ENCODE measurements at regions not wholly inside any gene's neighbourhood (a gene's known extent, or its start where the extent isn't known, plus 50 kb on each side); places are given as distances from the start of the nearest gene placed in this dataset.

DNA sequence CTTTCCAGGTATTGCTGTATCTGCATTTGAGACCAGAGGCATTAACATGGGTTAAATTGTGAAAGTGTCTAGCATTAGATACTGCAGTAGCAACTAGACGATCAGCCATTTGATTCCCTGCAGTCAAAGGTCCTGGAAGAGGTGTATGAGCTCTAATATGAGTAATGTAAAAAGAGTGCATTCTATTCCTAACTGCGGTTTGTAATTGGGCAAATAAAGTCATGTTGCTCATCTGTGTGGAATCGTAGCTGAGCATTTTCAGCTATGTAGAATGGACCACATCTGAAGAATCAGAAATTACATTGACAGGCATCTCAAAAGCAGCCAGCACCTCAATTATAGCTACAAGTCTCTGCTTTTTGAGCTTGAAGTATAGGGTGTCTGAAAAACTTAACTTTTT lies 157.6 kb downstream of the ZNF518B start:
- Histone ChIP-seq H3K9me2 (ENCODE audit: insufficient read depth) (no peaks in the 10 kb centered on the region), H3K36me3 (ENCODE audit: control insufficient read depth in 1 of 2, insufficient read depth in 2 of 2, low read length in 2 of 2) (no peaks in the 10 kb centered on the region), H4K20me1 (ENCODE audit: insufficient read depth) (no peaks in the 10 kb centered on the region), H3K4me1 (ENCODE audit: control insufficient read depth in 1 of 2, insufficient read depth in 2 of 2, low read length in 2 of 2) (no peaks in the 10 kb centered on the region), H3K4me3 (replicated peaks in 1 of 2; ENCODE audit: low read depth in 1 of 2, low read length in 2 of 2) (no peak overlapping the region), H3K27ac (ENCODE audit: low read depth, low read length) (no peak overlapping the region), H3K4me2 (ENCODE audit: low read length) (no peak overlapping the region), H3K79me2 (ENCODE audit: insufficient read depth, low read length) (no peaks in the 10 kb centered on the region), H2AFZ (ENCODE audit: low read depth, low read length, poor library complexity, severe bottlenecking) (no peak overlapping the region), H3K9me3 (ENCODE audit: control insufficient read depth in 1 of 2, insufficient read depth in 1 of 2, low read depth in 1 of 2, low read length in 2 of 2) (no peaks in the 10 kb centered on the region), H3K27me3 (ENCODE audit: insufficient read depth, low read length) (peaks cover 37% of the 10 kb centered on the region), H3K9ac (ENCODE audit: low read length) (no peak overlapping the region)
- DNase-seq (ENCODE audit: low read depth, low spot score) (no peak), ATAC-seq (no peak)
- POLR2A ChIA-PET = no interaction called here
- BruUV-seq (replicated peaks) = no TSS peak
- TF ChIP-seq SP1 (IDR thresholded peaks at IDR 0.05; ENCODE audit: low read depth) (no peak), POLR2A (IDR thresholded peaks at IDR 0.05; ENCODE audit: borderline replicate concordance, extremely low read depth, insufficient read depth, insufficient read length) (no peak), ELF1 (IDR thresholded peaks at IDR 0.05; ENCODE audit: borderline replicate concordance, low read depth) (no peak), ZFX (IDR thresholded peaks at IDR 0.05) (no peak), SIN3A (IDR thresholded peaks at IDR 0.05; ENCODE audit: low read depth) (no peak)
- TF ChIP-seq, protein P1, sequence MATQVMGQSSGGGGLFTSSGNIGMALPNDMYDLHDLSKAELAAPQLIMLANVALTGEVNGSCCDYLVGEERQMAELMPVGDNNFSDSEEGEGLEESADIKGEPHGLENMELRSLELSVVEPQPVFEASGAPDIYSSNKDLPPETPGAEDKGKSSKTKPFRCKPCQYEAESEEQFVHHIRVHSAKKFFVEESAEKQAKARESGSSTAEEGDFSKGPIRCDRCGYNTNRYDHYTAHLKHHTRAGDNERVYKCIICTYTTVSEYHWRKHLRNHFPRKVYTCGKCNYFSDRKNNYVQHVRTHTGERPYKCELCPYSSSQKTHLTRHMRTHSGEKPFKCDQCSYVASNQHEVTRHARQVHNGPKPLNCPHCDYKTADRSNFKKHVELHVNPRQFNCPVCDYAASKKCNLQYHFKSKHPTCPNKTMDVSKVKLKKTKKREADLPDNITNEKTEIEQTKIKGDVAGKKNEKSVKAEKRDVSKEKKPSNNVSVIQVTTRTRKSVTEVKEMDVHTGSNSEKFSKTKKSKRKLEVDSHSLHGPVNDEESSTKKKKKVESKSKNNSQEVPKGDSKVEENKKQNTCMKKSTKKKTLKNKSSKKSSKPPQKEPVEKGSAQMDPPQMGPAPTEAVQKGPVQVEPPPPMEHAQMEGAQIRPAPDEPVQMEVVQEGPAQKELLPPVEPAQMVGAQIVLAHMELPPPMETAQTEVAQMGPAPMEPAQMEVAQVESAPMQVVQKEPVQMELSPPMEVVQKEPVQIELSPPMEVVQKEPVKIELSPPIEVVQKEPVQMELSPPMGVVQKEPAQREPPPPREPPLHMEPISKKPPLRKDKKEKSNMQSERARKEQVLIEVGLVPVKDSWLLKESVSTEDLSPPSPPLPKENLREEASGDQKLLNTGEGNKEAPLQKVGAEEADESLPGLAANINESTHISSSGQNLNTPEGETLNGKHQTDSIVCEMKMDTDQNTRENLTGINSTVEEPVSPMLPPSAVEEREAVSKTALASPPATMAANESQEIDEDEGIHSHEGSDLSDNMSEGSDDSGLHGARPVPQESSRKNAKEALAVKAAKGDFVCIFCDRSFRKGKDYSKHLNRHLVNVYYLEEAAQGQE (IDR thresholded peaks at IDR 0.05; ENCODE audit: low read depth) = no peak
- CTCF ChIA-PET = no interaction called here
- RAD21 ChIA-PET (ENCODE audit: low non-redundant PET in 1 of 2, low total read pairs in 2 of 2, uncharacterized antibody in 2 of 2, unreplicated experiment in 2 of 2) = no interaction called here
- intact Hi-C loops (cut with micrococcal nuclease) = no loop called here

DNA sequence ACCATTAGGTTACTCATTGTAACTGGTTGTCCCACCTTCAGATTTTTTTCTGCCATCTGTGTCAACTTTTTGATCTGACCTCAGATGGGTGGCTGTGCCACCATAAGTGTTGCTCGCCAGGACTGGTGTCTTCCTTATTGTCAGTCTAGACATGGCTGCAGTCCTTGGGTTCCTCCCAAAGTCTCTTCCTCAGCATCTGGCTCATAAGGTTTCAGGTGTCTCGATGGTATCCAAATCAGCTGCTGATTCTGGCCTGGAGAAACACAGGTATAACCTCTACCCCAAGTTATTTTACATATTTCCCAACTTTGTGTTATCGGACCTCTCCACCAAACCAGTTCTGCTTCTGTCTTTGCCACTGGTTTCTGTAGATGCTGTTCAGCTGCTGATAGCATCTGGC lies 158.5 kb downstream of the ZNF518B start:
- H2AFZ ChIP-seq (ENCODE audit: low read depth, low read length, poor library complexity, severe bottlenecking) = no peak overlapping the region

More for the DNA sequence above, 158.5 kb downstream of the ZNF518B start:
- POLR2A ChIA-PET = no interaction called here
- no peaks in the 10 kb centered on the region for H3K79me2 ChIP-seq (ENCODE audit: insufficient read depth, low read length)
- no peak overlapping the region for H3K4me3 ChIP-seq (replicated peaks in 1 of 2; ENCODE audit: low read depth in 1 of 2, low read length in 2 of 2)
- intact Hi-C loops (cut with micrococcal nuclease) = no loop called here
- no peaks in the 10 kb centered on the region for H3K9me2 ChIP-seq (ENCODE audit: insufficient read depth)
- BruUV-seq (replicated peaks) = no TSS peak
- no peak overlapping the region for H3K9ac ChIP-seq (ENCODE audit: low read length)
- H3K27ac ChIP-seq (ENCODE audit: low read depth, low read length) = no peak overlapping the region
- no peak for TF ChIP-seq RAD21 (IDR thresholded peaks at IDR 0.05; ENCODE audit: low read depth)
- TF ChIP-seq, protein P2, sequence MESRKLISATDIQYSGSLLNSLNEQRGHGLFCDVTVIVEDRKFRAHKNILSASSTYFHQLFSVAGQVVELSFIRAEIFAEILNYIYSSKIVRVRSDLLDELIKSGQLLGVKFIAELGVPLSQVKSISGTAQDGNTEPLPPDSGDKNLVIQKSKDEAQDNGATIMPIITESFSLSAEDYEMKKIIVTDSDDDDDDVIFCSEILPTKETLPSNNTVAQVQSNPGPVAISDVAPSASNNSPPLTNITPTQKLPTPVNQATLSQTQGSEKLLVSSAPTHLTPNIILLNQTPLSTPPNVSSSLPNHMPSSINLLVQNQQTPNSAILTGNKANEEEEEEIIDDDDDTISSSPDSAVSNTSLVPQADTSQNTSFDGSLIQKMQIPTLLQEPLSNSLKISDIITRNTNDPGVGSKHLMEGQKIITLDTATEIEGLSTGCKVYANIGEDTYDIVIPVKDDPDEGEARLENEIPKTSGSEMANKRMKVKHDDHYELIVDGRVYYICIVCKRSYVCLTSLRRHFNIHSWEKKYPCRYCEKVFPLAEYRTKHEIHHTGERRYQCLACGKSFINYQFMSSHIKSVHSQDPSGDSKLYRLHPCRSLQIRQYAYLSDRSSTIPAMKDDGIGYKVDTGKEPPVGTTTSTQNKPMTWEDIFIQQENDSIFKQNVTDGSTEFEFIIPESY (IDR thresholded peaks at IDR 0.05; ENCODE audit: extremely low read depth, insufficient replicate concordance, low read length) = no peak
- TF ChIP-seq SIN3A (IDR thresholded peaks at IDR 0.05; ENCODE audit: low read depth) = no peak
- no peak for TF ChIP-seq EZH2phosphoT487 (IDR thresholded peaks at IDR 0.05; ENCODE audit: borderline replicate concordance)
- no peak for TF ChIP-seq POLR2A (IDR thresholded peaks at IDR 0.05; ENCODE audit: borderline replicate concordance, extremely low read depth, insufficient read depth, insufficient read length)
- no peak for TF ChIP-seq SRF (IDR thresholded peaks at IDR 0.05; ENCODE audit: low read depth)
- peaks cover 41% of the 10 kb centered on the region for H3K27me3 ChIP-seq (ENCODE audit: insufficient read depth, low read length)
- CTCF ChIA-PET = no interaction called here
- H4K20me1 ChIP-seq (ENCODE audit: insufficient read depth) = no peaks in the 10 kb centered on the region
- H3K36me3 ChIP-seq (ENCODE audit: control insufficient read depth in 1 of 2, insufficient read depth in 2 of 2, low read length in 2 of 2) = no peaks in the 10 kb centered on the region
- DNase-seq (ENCODE audit: low read depth, low spot score) = no peak
- ATAC-seq = no peak
- H3K9me3 ChIP-seq (ENCODE audit: control insufficient read depth in 1 of 2, insufficient read depth in 1 of 2, low read depth in 1 of 2, low read length in 2 of 2) = no peaks in the 10 kb centered on the region
- no peaks in the 10 kb centered on the region for H3K4me1 ChIP-seq (ENCODE audit: control insufficient read depth in 1 of 2, insufficient read depth in 2 of 2, low read length in 2 of 2)
- RAD21 ChIA-PET (ENCODE audit: low non-redundant PET in 1 of 2, low total read pairs in 2 of 2, uncharacterized antibody in 2 of 2, unreplicated experiment in 2 of 2) = no interaction called here
- H3K4me2 ChIP-seq (ENCODE audit: low read length) = no peak overlapping the region

Measured in HCT116 (cell line).